HG02973 (cell line): ENCODE measurements at regions not wholly inside any gene's neighbourhood (a gene's known extent, or its start where the extent isn't known, plus 50 kb on each side); places are given as distances from the start of the nearest gene placed in this dataset.

Experiments
- ATAC-seq: cut with Tn5 transposase; IDR thresholded peaks from one replicate; pipeline ENCODE4 v1.9.1; 2021; ENCODE audit warnings: moderate library complexity; ENCODE audit not compliant: unreplicated experiment

GRCh38 chr7:40979296-40979695 is 723.6 kb downstream of the INHBA start:
- no peak for ATAC-seq

GRCh38 chr7:40978047-40978446 is 724.8 kb downstream of the INHBA start:
- no peak for ATAC-seq

- no peak for ATAC-seq
Observed at GRCh38 chr7:40977533-40977932, 725.4 kb downstream of the INHBA start.

GRCh38 chr7:40972426-40972825 is 730.5 kb downstream of the INHBA start:
- ATAC-seq, result no peak

GRCh38 chr7:40969641-40970040 is 733.2 kb downstream of the INHBA start:
- ATAC-seq, result no peak

DNA sequence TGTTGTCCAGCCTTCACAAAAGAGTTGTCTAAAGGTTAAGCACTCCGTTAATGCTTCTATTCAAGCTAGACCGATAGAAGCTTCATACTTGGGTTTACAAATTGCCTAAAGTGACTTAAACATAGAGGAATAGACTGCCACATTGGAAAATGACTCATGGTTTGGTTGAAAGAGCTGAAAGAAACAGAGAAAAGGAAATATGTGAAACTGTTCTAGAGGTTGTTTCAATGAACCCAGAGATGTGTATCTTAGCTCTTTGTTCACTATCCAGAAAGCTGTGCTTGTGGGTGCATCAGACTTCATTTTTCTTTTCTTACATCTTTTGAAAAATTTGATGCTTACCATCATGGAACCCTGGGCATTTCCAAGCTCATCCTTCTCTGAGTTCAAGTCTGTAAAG is 736.2 kb downstream of the INHBA start:
- no peak for ATAC-seq

DNA sequence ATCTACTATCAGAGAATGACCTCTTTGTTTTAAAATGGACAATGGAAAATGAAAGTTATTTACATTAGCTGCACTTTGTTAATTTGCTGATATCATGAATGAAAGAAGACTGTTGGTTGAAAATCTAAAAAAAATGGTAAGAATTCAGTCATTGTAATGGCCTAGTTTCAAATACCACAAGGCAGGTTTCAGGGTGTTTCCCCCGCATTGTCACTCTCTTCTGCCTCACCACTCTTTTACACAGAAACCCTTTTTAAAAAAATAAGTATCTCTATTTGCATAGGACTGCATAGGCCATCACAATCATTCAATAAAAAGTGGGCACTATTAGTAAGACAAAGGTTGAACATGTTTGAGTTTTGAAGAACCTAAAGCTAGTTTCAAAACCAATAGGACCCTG is 737.1 kb downstream of the INHBA start:
- peak; percentile 75 for ATAC-seq

DNA sequence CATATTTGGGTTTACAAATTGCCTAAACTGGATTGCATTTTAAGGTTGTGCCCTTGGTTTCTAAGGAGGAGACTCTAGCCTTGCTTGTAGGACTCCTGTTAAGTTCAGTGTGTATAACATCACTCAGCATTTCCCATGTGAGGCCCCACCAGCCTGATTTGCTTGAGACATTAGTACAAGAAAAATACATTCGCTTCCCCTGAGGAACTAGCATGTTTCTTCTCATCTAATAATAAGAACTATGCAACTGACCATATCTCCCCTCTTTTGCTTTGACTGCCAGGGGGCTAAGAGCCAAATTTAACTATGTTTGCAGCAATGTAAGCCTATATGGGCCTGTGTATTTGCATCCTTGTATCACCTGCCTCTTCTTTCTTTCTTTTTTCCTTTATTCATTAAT is 737.9 kb downstream of the INHBA start:
- ATAC-seq, result no peak

- ATAC-seq, result no peak
Observed at GRCh38 chr7:40964610-40965009, 738.3 kb downstream of the INHBA start.

GRCh38 chr7:40959955-40960354 is 742.9 kb downstream of the INHBA start:
- ATAC-seq, result no peak

DNA sequence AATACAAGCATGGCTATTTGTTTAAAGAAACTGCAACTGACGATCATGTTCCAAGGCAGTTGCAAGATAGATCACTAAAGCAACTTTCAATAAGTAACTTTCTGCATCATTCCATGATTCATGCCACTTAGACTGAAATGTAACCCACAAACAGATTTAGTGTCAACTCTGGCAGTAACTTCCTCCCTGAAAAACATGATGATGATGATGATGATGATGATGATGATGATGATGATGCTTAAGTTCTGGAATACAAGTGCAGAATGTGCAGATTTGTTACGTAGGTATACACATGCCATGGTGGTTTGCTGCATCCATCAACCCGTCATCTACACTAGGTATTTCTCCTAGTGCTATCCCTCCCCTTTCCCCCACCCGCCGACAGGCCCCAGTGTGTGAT is 754.7 kb downstream of the INHBA start:
- no peak for ATAC-seq

- no peak for ATAC-seq
Observed at GRCh38 chr7:40947566-40947965, 755.3 kb downstream of the INHBA start.

DNA sequence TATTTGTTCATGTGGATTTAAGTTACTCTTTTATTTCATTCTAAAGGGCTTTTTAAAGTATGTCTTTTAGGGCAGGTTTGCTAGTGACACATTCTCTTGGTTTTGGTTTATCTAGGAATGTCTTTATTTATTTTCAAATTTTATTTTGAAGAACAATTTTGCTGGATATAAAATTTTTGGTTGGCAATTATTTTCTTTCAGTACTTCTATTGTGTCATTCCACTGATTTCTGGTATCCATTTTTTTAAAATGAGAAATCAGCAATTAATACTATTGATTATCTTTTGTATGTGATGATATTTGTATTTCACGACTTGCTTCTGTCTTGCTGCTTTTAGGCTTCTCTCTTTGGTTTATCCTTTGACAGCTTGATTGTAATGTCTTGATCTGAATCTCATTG is 756.3 kb downstream of the INHBA start:
- no peak for ATAC-seq

- no peak for ATAC-seq
Observed at GRCh38 chr7:40945788-40946187, 757.1 kb downstream of the INHBA start.

DNA sequence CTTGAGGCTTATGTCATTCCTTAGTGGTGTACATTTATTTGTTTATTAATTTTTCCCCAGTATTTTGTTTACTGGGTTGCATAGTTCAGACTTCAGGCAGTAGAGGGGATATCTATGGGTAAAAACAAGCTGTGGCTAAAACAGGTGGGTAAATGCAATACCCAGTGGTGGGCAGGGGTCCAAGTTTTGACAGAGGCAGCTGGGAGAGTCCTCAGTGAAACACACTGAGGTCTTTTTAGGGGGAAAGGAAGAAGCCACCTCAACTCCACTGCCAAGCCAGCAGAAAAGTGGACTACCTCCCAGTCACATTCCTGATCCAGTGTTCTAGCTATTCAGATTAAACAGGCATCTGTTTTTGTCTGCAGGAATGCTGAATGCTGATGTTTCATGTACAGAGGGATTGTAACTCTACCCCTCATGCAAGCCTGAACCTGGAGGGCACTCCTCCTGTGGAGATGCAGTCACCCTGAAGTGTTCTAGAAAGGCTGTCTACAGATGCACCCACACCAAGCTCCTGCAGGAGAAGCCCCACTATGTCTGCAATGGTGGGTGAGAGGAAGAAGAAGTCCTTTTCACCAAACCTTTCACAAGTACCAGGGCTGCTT is 757.8 kb downstream of the INHBA start:
- no peak for ATAC-seq

DNA sequence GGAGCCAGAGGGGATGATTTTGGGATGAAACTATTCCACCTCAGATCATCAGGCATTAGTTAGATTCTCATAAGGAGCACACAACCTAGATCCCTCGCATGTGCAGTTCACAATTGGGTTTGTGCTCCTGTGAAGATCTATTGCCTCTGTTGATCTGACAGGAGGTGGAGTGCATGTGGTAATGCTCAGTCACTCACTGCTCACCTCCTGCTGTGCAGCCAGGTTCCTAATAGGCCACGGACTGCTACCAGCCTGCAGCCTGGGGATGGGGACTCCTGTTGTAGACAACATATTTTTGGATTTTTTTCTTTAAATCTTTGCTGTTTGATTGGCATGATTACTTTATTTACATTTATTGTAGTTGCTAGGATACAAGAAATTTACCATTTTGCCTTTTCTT is 765.0 kb downstream of the INHBA start:
- ATAC-seq, result no peak

DNA sequence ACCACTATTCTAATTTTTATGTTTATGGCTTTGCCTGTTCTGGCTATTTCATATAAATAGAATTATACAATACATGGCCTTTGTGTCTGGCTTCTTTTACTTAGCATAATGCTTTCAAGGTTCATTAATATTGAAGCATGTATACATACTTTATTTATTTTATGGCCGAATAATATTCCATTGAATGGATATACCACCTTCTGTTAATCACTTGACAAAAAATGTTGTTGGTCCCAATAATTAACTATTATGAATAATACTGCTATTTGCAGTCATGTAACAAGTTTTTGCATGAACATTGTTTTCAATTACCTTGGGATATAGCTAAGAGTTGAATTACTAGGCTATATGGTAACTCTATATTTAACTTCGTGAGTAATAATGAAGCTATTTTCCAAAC is 767.5 kb downstream of the INHBA start:
- no peak for ATAC-seq

GRCh38 chr7:40923626-40924025 is 779.3 kb downstream of the INHBA start:
- no peak for ATAC-seq

GRCh38 chr7:40922316-40922670 is 780.6 kb downstream of the INHBA start:
- ATAC-seq, result no peak

- ATAC-seq, result no peak
Observed at GRCh38 chr7:40921589-40922315, 781.1 kb downstream of the INHBA start.

- ATAC-seq, result no peak
Observed at GRCh38 chr7:40918701-40919271, 784.0 kb downstream of the SUGCT start.

DNA sequence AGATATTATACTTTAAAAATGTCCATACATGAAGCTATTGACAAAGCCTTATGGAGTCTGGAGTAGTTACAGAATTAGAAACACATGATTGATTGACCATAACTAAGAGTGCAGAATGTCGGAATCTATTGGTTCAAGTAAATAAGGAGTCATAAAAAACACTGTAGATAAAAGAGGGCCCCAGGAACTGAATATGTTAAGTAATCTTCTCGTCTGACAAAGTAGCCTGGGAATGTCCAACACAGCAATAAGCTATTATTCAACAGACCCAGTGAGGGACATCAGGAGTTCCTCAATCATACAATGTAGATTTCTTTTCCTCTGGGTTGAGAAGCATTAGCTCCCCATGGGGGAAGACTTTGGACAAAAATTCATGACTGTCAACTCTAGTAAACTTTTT is 782.0 kb downstream of the SUGCT start:
- no peak for ATAC-seq

DNA sequence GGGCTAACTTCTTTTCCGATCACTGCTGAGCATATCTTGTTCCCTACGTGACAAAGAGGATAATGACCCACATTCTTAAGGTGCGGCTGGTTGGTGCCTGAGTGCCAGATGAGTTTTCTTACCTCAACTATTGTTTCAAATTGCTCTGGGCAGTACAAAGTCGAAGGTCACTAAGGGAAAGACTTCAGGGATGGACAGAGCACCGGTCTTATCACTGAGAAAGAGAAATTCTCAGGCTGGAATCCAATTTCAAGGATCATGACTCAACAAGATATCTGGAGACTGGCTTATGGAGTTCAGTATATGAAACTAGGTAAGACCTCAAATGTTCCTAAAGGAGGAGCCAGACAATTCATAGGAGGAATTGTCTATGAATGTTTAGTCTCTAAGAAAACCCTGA is 780.3 kb downstream of the SUGCT start:
- no peak for ATAC-seq
